MCF 10A (cell line): ENCODE measurements at regions not wholly inside any gene's neighbourhood (a gene's known extent, or its start where the extent isn't known, plus 50 kb on each side); places are given as distances from the start of the nearest gene placed in this dataset.

Experiments used
- BruUV-seq: library from RNA; stranded (reverse); fragments of 400-500 nt; replicated peaks from 2 replicates; lab custom pipeline; 2021; lab: Mats Ljungman, UMichigan
- CTCF ChIA-PET: fragments of 300-600 bp; sonication (Branson Sonifier 250); formaldehyde crosslinking; extraction: SDS; loops from one replicate; lab custom pipeline; 2021; ENCODE audit warnings: antibody characterized with exemption, inconsistent platforms; lab: Yijun Ruan, JAX
- POLR2A ChIA-PET: fragments of 300-600, 350-650 bp; sonication (Branson Sonifier 250); formaldehyde crosslinking; extraction: SDS; loops from one replicate; lab custom pipeline; 2020; ENCODE audit warnings: antibody characterized with exemption, inconsistent platforms; lab: Yijun Ruan, JAX
- DNase-seq: peaks from one replicate; pipeline ENCODE4 v3.0.0-alpha.2; 2018; ENCODE audit not compliant: unreplicated experiment
- H3K27ac Mint-ChIP-seq: one replicate; pipeline ENCODE4 v1.8.0; 2022; ENCODE audit warnings: mild to moderate bottlenecking, low read depth, mixed read lengths; ENCODE audit not compliant: unreplicated experiment
- H3K27me3 Mint-ChIP-seq: one replicate; pipeline ENCODE4 v1.8.0; 2022; ENCODE audit warnings: mixed read lengths; ENCODE audit not compliant: insufficient read depth, unreplicated experiment
- H3K36me3 Mint-ChIP-seq: one replicate; pipeline ENCODE4 v1.8.0; 2022; ENCODE audit warnings: mild to moderate bottlenecking, moderate library complexity, mixed read lengths; ENCODE audit not compliant: insufficient read depth, unreplicated experiment
- H3K4me1 Mint-ChIP-seq: one replicate; pipeline ENCODE4 v1.8.0; 2022; ENCODE audit warnings: mixed read lengths; ENCODE audit not compliant: insufficient read depth, unreplicated experiment
- H3K4me3 Mint-ChIP-seq: one replicate; pipeline ENCODE4 v1.8.0; 2022; ENCODE audit warnings: mild to moderate bottlenecking, moderate library complexity, mixed read lengths; ENCODE audit not compliant: unreplicated experiment
- H3K9me3 Mint-ChIP-seq: one replicate; pipeline ENCODE4 v1.8.0; 2022; ENCODE audit warnings: mixed read lengths; ENCODE audit not compliant: unreplicated experiment
- CTCF ChIP-seq: fragments of 200-600 bp; IDR thresholded peaks from one replicate; pipeline ENCODE4 v1.8.0; 2022; ENCODE audit warnings: antibody characterized with exemption, mild to moderate bottlenecking; ENCODE audit not compliant: unreplicated experiment
- intact Hi-C: fragments of 100-400 bp; cut with micrococcal nuclease; formaldehyde crosslinking; loops from 2 replicates; pipeline ENCODE4 v1.14.1; 2022

GRCh38 chr22:48139776-48140175, 1377.3 kb downstream of the TBC1D22A start:
- Mint-ChIP-seq H3K4me3 (no peak overlapping the region), H3K27me3 (no peaks in the 10 kb centered on the region), H3K4me1 (no peaks in the 10 kb centered on the region), H3K27ac (no peak overlapping the region), H3K9me3 (peaks cover 34% of the 10 kb centered on the region), H3K36me3 (no peaks in the 10 kb centered on the region)
- intact Hi-C loops: no loop called here
- ChIA-PET CTCF (no interaction called here), POLR2A (no interaction called here)
- TF ChIP-seq CTCF: no peak
- BruUV-seq: no TSS peak
- no peak for DNase-seq

GRCh38 chr22:48138855-48139254, 1376.4 kb downstream of the TBC1D22A start:
- Mint-ChIP-seq H3K9me3 (peaks cover 27% of the 10 kb centered on the region), H3K4me1 (no peaks in the 10 kb centered on the region), H3K36me3 (no peaks in the 10 kb centered on the region), H3K27me3 (no peaks in the 10 kb centered on the region), H3K27ac (no peak overlapping the region), H3K4me3 (no peak overlapping the region)
- BruUV-seq: no TSS peak
- DNase-seq: no peak
- POLR2A ChIA-PET: no interaction called here
- intact Hi-C loops: no loop called here
- TF ChIP-seq CTCF: no peak
- CTCF ChIA-PET: no interaction called here

- no peaks in the 10 kb centered on the region for H3K36me3 Mint-ChIP-seq
- CTCF ChIA-PET: no interaction called here
These were observed 1376.0 kb downstream of the TBC1D22A start for GRCh38 chr22:48138427-48138826.

GRCh38 chr22:48137640-48138039, 1375.2 kb downstream of the TBC1D22A start:
- intact Hi-C loops: no loop called here
- ChIA-PET CTCF (no interaction called here), POLR2A (no interaction called here)

More at GRCh38 chr22:48138427-48138826, 1376.0 kb downstream of the TBC1D22A start:
- TF ChIP-seq CTCF: no peak
- no peak overlapping the region for H3K4me3 Mint-ChIP-seq
- H3K27me3 Mint-ChIP-seq: no peaks in the 10 kb centered on the region
- POLR2A ChIA-PET: no interaction called here
- peaks cover 27% of the 10 kb centered on the region for H3K9me3 Mint-ChIP-seq
- DNase-seq: no peak
- H3K27ac Mint-ChIP-seq: no peak overlapping the region
- intact Hi-C loops: no loop called here
- no TSS peak for BruUV-seq
- H3K4me1 Mint-ChIP-seq: no peaks in the 10 kb centered on the region

More at GRCh38 chr22:48137640-48138039, 1375.2 kb downstream of the TBC1D22A start:
- BruUV-seq: no TSS peak
- no peak for DNase-seq
- Mint-ChIP-seq H3K27me3 (no peaks in the 10 kb centered on the region), H3K36me3 (no peaks in the 10 kb centered on the region), H3K27ac (no peak overlapping the region), H3K4me1 (no peaks in the 10 kb centered on the region), H3K9me3 (peaks cover 27% of the 10 kb centered on the region), H3K4me3 (no peak overlapping the region)
- no peak for TF ChIP-seq CTCF
